ENCODE measurements at regions not wholly inside any gene's neighbourhood (a gene's known extent, or its start where the extent isn't known, plus 50 kb on each side); places are given as distances from the start of the nearest gene placed in this dataset.
"Not testable (repeated sequence)": the region's sequence is repeated elsewhere in the genome, so short reads cannot be mapped to it uniquely, and the experiment has no call there.

DNA sequence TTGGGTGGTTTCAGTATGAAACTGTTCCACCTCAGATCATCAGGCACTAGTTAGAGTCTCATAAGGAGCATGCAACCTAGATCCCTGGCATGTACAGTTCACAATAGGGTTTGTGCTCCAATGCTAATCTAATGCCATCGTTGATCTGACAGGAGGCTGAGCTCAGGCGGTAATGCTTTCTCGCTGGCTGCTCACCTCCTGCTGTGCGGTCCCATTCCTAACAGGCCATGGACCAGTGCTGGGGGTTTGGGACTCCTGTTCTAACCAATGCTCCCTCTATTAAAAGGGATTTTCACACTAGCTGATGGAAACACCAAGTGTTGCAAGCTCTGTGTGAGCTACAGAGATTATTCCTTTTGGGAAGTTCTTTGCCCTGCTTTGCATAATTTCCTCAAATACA, 60.2 kb downstream of the PPIAL4G start:
- not testable (repeated sequence) for TF ChIP-seq POLR2A, POLR2AphosphoS5 (IDR thresholded peaks at IDR 0.05)
- TF ChIP-seq, protein P1, sequence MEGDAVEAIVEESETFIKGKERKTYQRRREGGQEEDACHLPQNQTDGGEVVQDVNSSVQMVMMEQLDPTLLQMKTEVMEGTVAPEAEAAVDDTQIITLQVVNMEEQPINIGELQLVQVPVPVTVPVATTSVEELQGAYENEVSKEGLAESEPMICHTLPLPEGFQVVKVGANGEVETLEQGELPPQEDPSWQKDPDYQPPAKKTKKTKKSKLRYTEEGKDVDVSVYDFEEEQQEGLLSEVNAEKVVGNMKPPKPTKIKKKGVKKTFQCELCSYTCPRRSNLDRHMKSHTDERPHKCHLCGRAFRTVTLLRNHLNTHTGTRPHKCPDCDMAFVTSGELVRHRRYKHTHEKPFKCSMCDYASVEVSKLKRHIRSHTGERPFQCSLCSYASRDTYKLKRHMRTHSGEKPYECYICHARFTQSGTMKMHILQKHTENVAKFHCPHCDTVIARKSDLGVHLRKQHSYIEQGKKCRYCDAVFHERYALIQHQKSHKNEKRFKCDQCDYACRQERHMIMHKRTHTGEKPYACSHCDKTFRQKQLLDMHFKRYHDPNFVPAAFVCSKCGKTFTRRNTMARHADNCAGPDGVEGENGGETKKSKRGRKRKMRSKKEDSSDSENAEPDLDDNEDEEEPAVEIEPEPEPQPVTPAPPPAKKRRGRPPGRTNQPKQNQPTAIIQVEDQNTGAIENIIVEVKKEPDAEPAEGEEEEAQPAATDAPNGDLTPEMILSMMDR (IDR thresholded peaks at IDR 0.05): not testable (repeated sequence)

All from breast epithelium (tissue), 3 donors.